ENCODE measurements at regions not wholly inside any gene's neighbourhood (a gene's known extent, or its start where the extent isn't known, plus 50 kb on each side); places are given as distances from the start of the nearest gene placed in this dataset.

DNA sequence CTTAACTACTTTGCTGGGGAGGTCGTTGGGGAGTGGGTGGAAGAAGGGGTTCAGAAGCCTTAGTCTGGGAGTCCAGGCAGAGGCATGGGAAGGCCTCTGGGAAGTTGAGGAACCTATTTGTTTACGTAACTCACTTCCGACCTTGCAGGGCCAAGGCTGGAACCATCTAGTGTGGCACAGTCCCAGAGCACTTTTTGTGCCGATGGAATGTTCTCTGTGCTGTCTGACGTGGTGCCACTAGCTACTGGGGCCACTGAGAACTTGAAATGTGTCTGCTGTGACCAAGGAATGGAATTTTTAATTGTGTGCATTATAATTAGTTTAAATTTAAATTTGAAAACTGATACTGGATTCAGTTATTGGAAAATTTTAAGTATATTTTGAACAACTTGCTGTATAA is 139.7 kb downstream of the FAM161A start:
- no peak for TF ChIP-seq POLR2AphosphoS5 (IDR thresholded peaks at IDR 0.05; ENCODE audit: low read depth, low read length)
- TF ChIP-seq REST (IDR thresholded peaks at IDR 0.05; ENCODE audit: insufficient read depth in 1 of 2, low read depth in 2 of 2, low read length in 2 of 2) = no peak
- no peak for TF ChIP-seq SIN3A (IDR thresholded peaks at IDR 0.05; ENCODE audit: borderline replicate concordance, insufficient read depth, low read length)
- TF ChIP-seq FOXP2 (optimal IDR thresholded peaks at IDR 0.05; ENCODE audit: borderline replicate concordance, extremely low read depth, extremely low read length, insufficient read depth) = no peak
- no peak for TF ChIP-seq TAF1 (IDR thresholded peaks at IDR 0.05; ENCODE audit: borderline replicate concordance, insufficient read depth, low read length)

- no peak for TF ChIP-seq FOXP2 (optimal IDR thresholded peaks at IDR 0.05; ENCODE audit: borderline replicate concordance, extremely low read depth, extremely low read length, insufficient read depth)
- no peak for TF ChIP-seq POLR2AphosphoS5 (IDR thresholded peaks at IDR 0.05; ENCODE audit: low read depth, low read length)
- TF ChIP-seq SIN3A (IDR thresholded peaks at IDR 0.05; ENCODE audit: borderline replicate concordance, insufficient read depth, low read length) = no peak
- no peak for TF ChIP-seq TAF1 (IDR thresholded peaks at IDR 0.05; ENCODE audit: borderline replicate concordance, insufficient read depth, low read length)
- no peak for TF ChIP-seq REST (IDR thresholded peaks at IDR 0.05; ENCODE audit: insufficient read depth in 1 of 2, low read depth in 2 of 2, low read length in 2 of 2)
Measured at GRCh38 chr2:61713457-61713856, 140.4 kb downstream of the FAM161A start.

DNA sequence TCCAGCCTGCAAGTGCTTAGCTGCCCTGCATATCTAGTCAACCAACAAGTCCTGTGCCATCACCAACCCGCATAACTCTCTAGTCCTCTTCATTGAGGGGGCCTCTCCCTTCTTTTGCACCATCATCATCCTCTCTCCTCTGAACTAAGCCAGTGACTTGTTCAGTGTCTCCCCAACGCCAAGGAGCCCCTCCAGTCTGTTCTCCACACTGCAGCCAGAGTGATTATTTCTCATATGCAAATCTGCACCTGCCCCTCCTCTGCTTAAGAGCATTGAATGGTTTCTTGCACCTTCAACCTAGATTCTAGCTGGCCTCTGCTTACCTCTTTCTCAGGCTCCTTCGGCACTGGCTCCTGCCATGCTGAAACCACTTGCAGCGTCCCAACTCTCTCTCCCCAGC is 141.8 kb downstream of the FAM161A start:
- TF ChIP-seq SIN3A (IDR thresholded peaks at IDR 0.05; ENCODE audit: borderline replicate concordance, insufficient read depth, low read length) (no peak), FOXP2 (optimal IDR thresholded peaks at IDR 0.05; ENCODE audit: borderline replicate concordance, extremely low read depth, extremely low read length, insufficient read depth) (no peak), TAF1 (IDR thresholded peaks at IDR 0.05; ENCODE audit: borderline replicate concordance, insufficient read depth, low read length) (no peak), POLR2AphosphoS5 (IDR thresholded peaks at IDR 0.05; ENCODE audit: low read depth, low read length) (no peak), REST (IDR thresholded peaks at IDR 0.05; ENCODE audit: insufficient read depth in 1 of 2, low read depth in 2 of 2, low read length in 2 of 2) (no peak)

DNA sequence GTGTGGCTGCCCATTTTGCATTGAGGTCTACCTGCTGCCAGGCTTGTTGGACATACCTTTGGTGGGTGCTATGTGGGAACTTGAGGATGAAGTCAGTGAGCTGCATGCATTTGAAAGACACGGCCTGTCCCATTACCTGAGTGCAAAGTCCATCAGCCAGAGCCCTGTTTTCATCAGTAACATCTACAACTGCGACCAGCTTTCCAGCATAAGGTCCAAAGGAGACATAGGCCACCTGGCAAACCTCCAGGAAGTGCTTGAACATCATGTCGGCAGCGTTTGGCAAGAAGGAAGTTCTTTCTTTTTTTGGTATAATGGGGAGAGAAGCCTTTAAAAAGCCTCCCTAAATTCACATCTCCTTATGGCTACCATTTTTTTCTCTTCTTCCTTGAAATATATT is 143.1 kb downstream of the FAM161A start:
- TF ChIP-seq TAF1 (IDR thresholded peaks at IDR 0.05; ENCODE audit: borderline replicate concordance, insufficient read depth, low read length) (no peak), REST (IDR thresholded peaks at IDR 0.05; ENCODE audit: insufficient read depth in 1 of 2, low read depth in 2 of 2, low read length in 2 of 2) (no peak), POLR2AphosphoS5 (IDR thresholded peaks at IDR 0.05; ENCODE audit: low read depth, low read length) (no peak), SIN3A (IDR thresholded peaks at IDR 0.05; ENCODE audit: borderline replicate concordance, insufficient read depth, low read length) (no peak), FOXP2 (optimal IDR thresholded peaks at IDR 0.05; ENCODE audit: borderline replicate concordance, extremely low read depth, extremely low read length, insufficient read depth) (no peak)

Data from PFSK-1 (cell line).